Endodermal cell (in vitro differentiated cells): ENCODE measurements at regions not wholly inside any gene's neighbourhood (a gene's known extent, or its start where the extent isn't known, plus 50 kb on each side); places are given as distances from the start of the nearest gene placed in this dataset.

ENCODE experiments used
- DNase-seq: peaks from one replicate; pipeline ENCODE4 v3.0.0-alpha.2; 2017
- H3K27ac ChIP-seq: 2 replicates; pipeline ENCODE4 v1.5.1; 2013; ENCODE audit warnings: mild to moderate bottlenecking, low read depth, low read length, moderate library complexity
- H3K27me3 ChIP-seq: 2 replicates; pipeline ENCODE4 v1.6.1; 2013; ENCODE audit warnings: mild to moderate bottlenecking, low read length, moderate library complexity; ENCODE audit not compliant: insufficient read depth, control insufficient read depth, poor library complexity, severe bottlenecking
- H3K36me3 ChIP-seq: 2 replicates; pipeline ENCODE4 v1.7.0; 2013; ENCODE audit warnings: mild to moderate bottlenecking, low read length, moderate library complexity; ENCODE audit not compliant: control insufficient read depth, insufficient read depth
- H3K4me1 ChIP-seq: one replicate; pipeline ENCODE4 v1.7.0; 2013; ENCODE audit warnings: low read length; ENCODE audit not compliant: control insufficient read depth, insufficient read depth
- H3K4me3 ChIP-seq: 2 replicates; pipeline ENCODE4 v1.5.1; 2013; ENCODE audit warnings: mild to moderate bottlenecking, low read length, moderate library complexity
- H3K9ac ChIP-seq: 2 replicates; pipeline ENCODE4 v1.6.1; 2013; ENCODE audit warnings: mild to moderate bottlenecking, low read length, moderate library complexity; ENCODE audit not compliant: poor library complexity, severe bottlenecking; ENCODE audit errors: extremely low read depth
- H3K9me3 ChIP-seq: 2 replicates; pipeline ENCODE4 v1.6.1; 2013; ENCODE audit warnings: mild to moderate bottlenecking, low read length, moderate library complexity; ENCODE audit not compliant: control insufficient read depth
- H3K27ac Mint-ChIP-seq: 2 replicates; pipeline ENCODE4 v1.8.0; 2020; ENCODE audit warnings: mixed read lengths
- H3K27me3 Mint-ChIP-seq: 2 replicates; pipeline ENCODE4 v1.8.0; 2021; ENCODE audit warnings: mild to moderate bottlenecking, mixed read lengths; ENCODE audit not compliant: insufficient read depth
- H3K36me3 Mint-ChIP-seq: 2 replicates; pipeline ENCODE4 v1.8.0; 2020; ENCODE audit warnings: low read depth, mixed read lengths
- H3K4me1 Mint-ChIP-seq: 2 replicates; pipeline ENCODE4 v1.8.0; 2020; ENCODE audit warnings: mixed read lengths
- H3K4me3 Mint-ChIP-seq: 2 replicates; pipeline ENCODE4 v1.8.0; 2020; ENCODE audit warnings: mild to moderate bottlenecking, moderate library complexity, mixed read lengths
- H3K9me3 Mint-ChIP-seq: 2 replicates; pipeline ENCODE4 v1.8.0; 2020; ENCODE audit warnings: mild to moderate bottlenecking, mixed read lengths
- CTCF ChIP-seq: fragments of 200-600 bp; sonication (generic); conservative IDR thresholded peaks from 2 replicates; pipeline ENCODE4 v1.5.0; 2021; ENCODE audit warnings: antibody characterized with exemption, mild to moderate bottlenecking
- WGBS, 2 experiments: methylation state at CpG; one replicate each; pipeline versions ENCODE4 v1.1.5 to v1.1.7; 2013; ENCODE audit warnings: missing lambda C conversion rate in 2 of 2, mixed read lengths in 1 of 2; ENCODE audit not compliant: insufficient coverage in 1 of 2, insufficient read length in 1 of 2; 5-methylcytosine and 5-hydroxymethylcytosine counted together

DNA sequence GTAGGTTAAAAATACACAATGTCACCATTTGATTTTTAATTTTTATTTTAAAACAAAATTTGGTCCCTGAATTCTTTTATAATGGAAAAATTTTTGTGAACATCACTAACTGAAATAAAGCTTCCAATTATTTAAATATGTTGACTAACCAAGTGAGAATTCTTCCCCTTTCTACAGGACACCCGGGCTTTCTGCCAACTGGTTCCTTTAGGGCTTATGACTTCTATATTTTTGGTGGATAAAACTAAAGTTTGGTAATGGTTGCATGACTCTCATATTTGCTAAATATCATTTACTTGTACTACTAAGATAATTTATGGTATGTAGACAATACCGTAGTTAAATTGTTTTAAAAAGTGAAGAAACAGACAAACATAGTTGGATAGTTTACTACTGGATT, 291.0 kb upstream of the DOK6 start:
- no peak overlapping the region for H3K4me3 Mint-ChIP-seq
- WGBS, 2 experiments = 100% methylated on average over 1 of the region's 2 CpGs; no CpG with 5 or more reads in 1 of the 2 experiments
- no peak for TF ChIP-seq CTCF
- H3K4me3 ChIP-seq = no peak overlapping the region
- no peaks in the 10 kb centered on the region for H3K9me3 ChIP-seq
- H3K9me3 Mint-ChIP-seq = no peaks in the 10 kb centered on the region
- no peak overlapping the region for H3K9ac ChIP-seq
- peaks cover 5% of the 10 kb centered on the region for H3K4me1 ChIP-seq
- H3K27me3 ChIP-seq = no peaks in the 10 kb centered on the region
- H3K36me3 ChIP-seq = no peaks in the 10 kb centered on the region
- no peaks in the 10 kb centered on the region for H3K36me3 Mint-ChIP-seq
- DNase-seq = no peak
- no peak overlapping the region for H3K27ac ChIP-seq
- H3K4me1 Mint-ChIP-seq = peaks cover 17% of the 10 kb centered on the region
- H3K27me3 Mint-ChIP-seq = no peaks in the 10 kb centered on the region
- no peak overlapping the region for H3K27ac Mint-ChIP-seq

DNA sequence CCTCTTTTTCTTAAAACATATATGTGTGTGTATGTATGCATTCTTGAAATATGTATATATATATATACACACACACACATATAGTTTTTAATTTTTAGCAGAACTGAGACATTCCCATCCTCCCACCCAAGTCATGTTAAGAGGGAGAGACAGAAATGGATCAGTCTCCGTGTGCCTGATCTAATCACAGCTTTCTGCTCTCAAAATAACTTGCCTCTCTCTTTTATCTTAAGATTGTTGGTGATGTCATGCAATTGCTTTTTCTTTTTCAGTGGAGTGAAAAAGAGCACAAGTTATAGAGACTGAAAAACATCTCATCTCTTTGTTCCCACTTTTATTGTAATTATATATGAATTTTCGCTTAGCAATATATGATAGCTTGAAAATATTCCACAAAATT, 279.9 kb upstream of the DOK6 start:
- WGBS, 2 experiments = 83% methylated on average over 2 of the region's 2 CpGs; no CpG with 5 or more reads in 1 of the 2 experiments

DNA sequence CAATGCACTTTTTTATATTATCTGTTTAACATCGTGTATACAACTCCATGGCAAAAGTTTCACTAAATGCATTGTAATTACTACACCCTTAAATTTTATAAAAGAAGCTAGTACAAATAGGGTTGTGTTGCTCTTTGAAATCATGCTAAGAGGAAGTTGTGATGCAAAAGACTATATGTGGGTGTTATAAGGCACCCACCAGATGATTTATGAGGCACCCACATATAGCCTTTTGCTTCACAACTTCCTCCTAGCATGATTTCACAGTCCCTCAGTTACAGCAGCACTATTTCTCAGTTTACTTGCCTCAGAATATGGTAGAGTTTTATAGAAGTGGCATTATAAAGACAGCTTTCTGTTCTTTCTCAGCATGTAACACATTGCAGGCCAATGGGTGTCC, 277.3 kb upstream of the DOK6 start:
- H3K9ac ChIP-seq = no peak overlapping the region
- TF ChIP-seq CTCF = no peak
- H3K4me3 ChIP-seq = no peak overlapping the region
- no peak overlapping the region for H3K4me3 Mint-ChIP-seq
- H3K36me3 ChIP-seq = no peaks in the 10 kb centered on the region
- H3K27me3 ChIP-seq = no peaks in the 10 kb centered on the region
- H3K27ac ChIP-seq = no peak overlapping the region
- no peaks in the 10 kb centered on the region for H3K9me3 Mint-ChIP-seq
- no peaks in the 10 kb centered on the region for H3K36me3 Mint-ChIP-seq
- no peak overlapping the region for H3K27ac Mint-ChIP-seq
- H3K9me3 ChIP-seq = no peaks in the 10 kb centered on the region
- H3K27me3 Mint-ChIP-seq = no peaks in the 10 kb centered on the region
- H3K4me1 ChIP-seq = no peaks in the 10 kb centered on the region
- WGBS, 2 experiments = 88% methylated on average over 1 of the region's 1 CpG; no CpG with 5 or more reads in 1 of the 2 experiments
- DNase-seq = no peak
- no peaks in the 10 kb centered on the region for H3K4me1 Mint-ChIP-seq

More for the DNA sequence above, 279.9 kb upstream of the DOK6 start:
- H3K27me3 Mint-ChIP-seq = no peaks in the 10 kb centered on the region
- Histone ChIP-seq H3K9ac (no peak overlapping the region), H3K9me3 (no peaks in the 10 kb centered on the region), H3K27ac (no peak overlapping the region), H3K4me1 (no peaks in the 10 kb centered on the region), H3K27me3 (no peaks in the 10 kb centered on the region), H3K36me3 (no peaks in the 10 kb centered on the region), H3K4me3 (no peak overlapping the region)
- no peak for TF ChIP-seq CTCF
- no peak for DNase-seq
- no peaks in the 10 kb centered on the region for H3K9me3 Mint-ChIP-seq
- no peak overlapping the region for H3K27ac Mint-ChIP-seq
- H3K36me3 Mint-ChIP-seq = no peaks in the 10 kb centered on the region
- H3K4me3 Mint-ChIP-seq = no peak overlapping the region
- no peaks in the 10 kb centered on the region for H3K4me1 Mint-ChIP-seq
